PC-9 (cell line): ENCODE measurements at regions not wholly inside any gene's neighbourhood (a gene's known extent, or its start where the extent isn't known, plus 50 kb on each side); places are given as distances from the start of the nearest gene placed in this dataset.

ENCODE experiments used
- BruUV-seq: library from RNA; stranded (reverse); fragments of 400-500 nt; replicated peaks from 2 replicates; lab custom pipeline; 2021; lab: Mats Ljungman, UMichigan
- CTCF ChIA-PET: fragments of 300-600 bp; sonication (Branson Sonifier 250); formaldehyde crosslinking; loops from one replicate; lab custom pipeline; 2022; ENCODE audit warnings: antibody characterized with exemption; lab: Charles Lee
- POLR2A ChIA-PET: fragments of 300-600 bp; sonication (Branson Sonifier 250); formaldehyde crosslinking; loops from one replicate; lab custom pipeline; 2022; ENCODE audit warnings: antibody characterized with exemption; ENCODE audit not compliant: unreplicated experiment; lab: Charles Lee
- DNase-seq, 2 experiments: peaks; one replicate each; pipeline versions ENCODE4 v3.0.0 to v3.0.0-alpha.2; 2015 to 2022; ENCODE audit warnings: mixed read lengths in 1 of 2
- H2AFZ ChIP-seq: fragments of 200-600 bp; sonication (generic); 2 replicates; pipeline ENCODE4 v1.8.1; 2017; ENCODE audit warnings: antibody characterized with exemption
- H3F3A ChIP-seq: fragments of 200-600 bp; sonication (generic); 2 replicates; pipeline ENCODE4 v1.8.1; 2017; ENCODE audit warnings: antibody characterized with exemption, mild to moderate bottlenecking, low read depth; ENCODE audit not compliant: insufficient read depth
- H3K27ac ChIP-seq: fragments of 200-600 bp; sonication (generic); 2 replicates; pipeline ENCODE4 v1.6.1; 2016; ENCODE audit warnings: mixed run types
- H3K27me3 ChIP-seq: fragments of 200-600 bp; sonication (generic); 2 replicates; pipeline ENCODE4 v1.6.1; 2016; ENCODE audit warnings: low read depth, mixed run types; ENCODE audit not compliant: insufficient read depth
- H3K36me3 ChIP-seq: fragments of 200-600 bp; sonication (generic); 2 replicates; pipeline ENCODE4 v1.6.1; 2016; ENCODE audit warnings: low read depth, mixed run types
- H3K4me1 ChIP-seq: fragments of 200-600 bp; sonication (generic); replicated peaks from 2 replicates; pipeline ENCODE4 v1.6.1; 2016; ENCODE audit warnings: mixed run types; ENCODE audit not compliant: insufficient read depth
- H3K4me2 ChIP-seq: fragments of 200-600 bp; sonication (generic); 2 replicates; pipeline ENCODE4 v1.6.1; 2017; ENCODE audit warnings: mixed run types
- H3K4me3 ChIP-seq: fragments of 200-600 bp; sonication (generic); 2 replicates; pipeline ENCODE4 v1.6.1; 2016; ENCODE audit warnings: mixed run types
- H3K79me2 ChIP-seq: fragments of 200-600 bp; sonication (generic); 2 replicates; pipeline ENCODE4 v1.6.1; 2017; ENCODE audit warnings: low read depth, mixed run types
- H3K9me2 ChIP-seq: fragments of 200-600 bp; sonication (generic); 2 replicates; pipeline ENCODE4 v1.8.1; 2017; ENCODE audit warnings: mild to moderate bottlenecking; ENCODE audit not compliant: insufficient read depth
- H3K9me3 ChIP-seq: fragments of 200-600 bp; sonication (generic); 2 replicates; pipeline ENCODE4 v1.8.1; 2016; ENCODE audit warnings: low read depth; ENCODE audit not compliant: insufficient read depth
- H4K20me1 ChIP-seq: fragments of 200-600 bp; sonication (generic); 2 replicates; pipeline ENCODE4 v1.8.1; 2017; ENCODE audit not compliant: insufficient read depth
- CTCF ChIP-seq: fragments of 200-600 bp; sonication (generic); conservative IDR thresholded peaks from 2 replicates; pipeline ENCODE4 v1.6.1; 2017; ENCODE audit warnings: mixed run types, antibody characterized with exemption, mild to moderate bottlenecking, moderate library complexity
- EZH2 ChIP-seq: fragments of 200-600 bp; sonication (generic); IDR thresholded peaks from 2 replicates; pipeline ENCODE4 v1.8.0; 2017; ENCODE audit warnings: antibody characterized with exemption, low read depth
- intact Hi-C: fragments of 100-400 bp; cut with micrococcal nuclease; formaldehyde crosslinking; loops from one replicate; pipeline ENCODE4 v1.10.0; 2022; ENCODE audit not compliant: unreplicated experiment

- Histone ChIP-seq H3F3A (no peaks in the 10 kb centered on the region), H3K4me1 (no peaks in the 10 kb centered on the region), H3K4me2 (no peak overlapping the region), H4K20me1 (no peaks in the 10 kb centered on the region), H3K9me3 (no peaks in the 10 kb centered on the region), H3K4me3 (no peak overlapping the region), H3K27ac (no peak overlapping the region), H3K27me3 (no peaks in the 10 kb centered on the region), H3K9me2 (no peaks in the 10 kb centered on the region), H3K79me2 (no peaks in the 10 kb centered on the region), H2AFZ (no peak overlapping the region), H3K36me3 (no peaks in the 10 kb centered on the region)
- POLR2A ChIA-PET: no interaction called here
- CTCF ChIA-PET: no interaction called here
- intact Hi-C loops: no loop called here
- no TSS peak for BruUV-seq
- DNase-seq: no peak
- TF ChIP-seq EZH2 (no peak), CTCF (no peak)
Observed at GRCh38 chr14:27013678-27014077, 415.8 kb upstream of the NOVA1 start.

DNA sequence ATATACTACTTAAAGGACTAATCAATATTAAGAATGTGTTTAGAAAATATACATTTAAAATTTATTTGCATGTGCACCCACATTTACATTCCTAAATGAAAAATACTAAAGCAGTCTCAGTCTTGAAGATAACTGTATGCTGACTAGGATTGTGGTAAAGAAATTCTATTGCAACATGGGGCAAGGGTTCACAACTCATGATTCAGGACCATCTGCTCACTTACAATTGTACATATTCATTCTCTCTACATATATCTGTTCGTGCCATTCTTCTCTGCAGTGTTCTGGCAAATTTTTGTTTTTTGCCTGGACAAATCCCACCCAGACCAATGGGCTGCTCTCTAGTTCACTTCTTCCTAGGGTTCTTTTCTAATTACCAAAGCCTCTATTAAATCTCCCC lies 417.2 kb upstream of the NOVA1 start:
- CTCF ChIA-PET: no interaction called here
- TF ChIP-seq EZH2 (no peak), CTCF (no peak)
- Histone ChIP-seq H3F3A (no peaks in the 10 kb centered on the region), H3K36me3 (no peaks in the 10 kb centered on the region), H3K9me3 (no peaks in the 10 kb centered on the region), H3K27ac (no peak overlapping the region), H3K4me3 (no peak overlapping the region), H3K4me2 (no peak overlapping the region), H3K4me1 (no peaks in the 10 kb centered on the region), H4K20me1 (no peaks in the 10 kb centered on the region), H2AFZ (no peak overlapping the region), H3K27me3 (no peaks in the 10 kb centered on the region), H3K9me2 (no peaks in the 10 kb centered on the region), H3K79me2 (no peaks in the 10 kb centered on the region)
- no TSS peak for BruUV-seq
- no peak for DNase-seq
- intact Hi-C loops: no loop called here
- POLR2A ChIA-PET: no interaction called here

GRCh38 chr14:27025648-27026047 lies 427.8 kb upstream of the NOVA1 start:
- no peak overlapping the region for H3K4me3 ChIP-seq
- H3K27me3 ChIP-seq: no peaks in the 10 kb centered on the region
- no peak overlapping the region for H3K4me2 ChIP-seq
- TF ChIP-seq EZH2 (no peak), CTCF (no peak)
- H3K4me1 ChIP-seq: no peaks in the 10 kb centered on the region
- ChIA-PET POLR2A (no interaction called here), CTCF (interaction anchor here (0.7 kb wide), 1 partner anchor 9 kb away, joined by 3 read pairs; no protein-coding TSS in a partner anchor)
- BruUV-seq: no TSS peak
- H3K9me3 ChIP-seq: no peaks in the 10 kb centered on the region
- H3K36me3 ChIP-seq: no peaks in the 10 kb centered on the region
- DNase-seq: no peak
- H3K27ac ChIP-seq: no peak overlapping the region
- intact Hi-C loops: no loop called here
- no peaks in the 10 kb centered on the region for H3K79me2 ChIP-seq
- no peaks in the 10 kb centered on the region for H3K9me2 ChIP-seq
- H2AFZ ChIP-seq: no peak overlapping the region
- no peaks in the 10 kb centered on the region for H3F3A ChIP-seq
- H4K20me1 ChIP-seq: no peaks in the 10 kb centered on the region
